Endodermal cell (in vitro differentiated cells): ENCODE measurements at regions not wholly inside any gene's neighbourhood (a gene's known extent, or its start where the extent isn't known, plus 50 kb on each side); places are given as distances from the start of the nearest gene placed in this dataset.

ENCODE experiments used
- DNase-seq: peaks from one replicate; pipeline ENCODE4 v3.0.0-alpha.2; 2017
- H3K27ac ChIP-seq: 2 replicates; pipeline ENCODE4 v1.5.1; 2013; ENCODE audit warnings: mild to moderate bottlenecking, low read depth, low read length, moderate library complexity
- H3K27me3 ChIP-seq: 2 replicates; pipeline ENCODE4 v1.6.1; 2013; ENCODE audit warnings: mild to moderate bottlenecking, low read length, moderate library complexity; ENCODE audit not compliant: insufficient read depth, control insufficient read depth, poor library complexity, severe bottlenecking
- H3K36me3 ChIP-seq: 2 replicates; pipeline ENCODE4 v1.7.0; 2013; ENCODE audit warnings: mild to moderate bottlenecking, low read length, moderate library complexity; ENCODE audit not compliant: control insufficient read depth, insufficient read depth
- H3K4me1 ChIP-seq: one replicate; pipeline ENCODE4 v1.7.0; 2013; ENCODE audit warnings: low read length; ENCODE audit not compliant: control insufficient read depth, insufficient read depth
- H3K4me3 ChIP-seq: 2 replicates; pipeline ENCODE4 v1.5.1; 2013; ENCODE audit warnings: mild to moderate bottlenecking, low read length, moderate library complexity
- H3K9ac ChIP-seq: 2 replicates; pipeline ENCODE4 v1.6.1; 2013; ENCODE audit warnings: mild to moderate bottlenecking, low read length, moderate library complexity; ENCODE audit not compliant: poor library complexity, severe bottlenecking; ENCODE audit errors: extremely low read depth
- H3K9me3 ChIP-seq: 2 replicates; pipeline ENCODE4 v1.6.1; 2013; ENCODE audit warnings: mild to moderate bottlenecking, low read length, moderate library complexity; ENCODE audit not compliant: control insufficient read depth
- H3K27ac Mint-ChIP-seq: 2 replicates; pipeline ENCODE4 v1.8.0; 2020; ENCODE audit warnings: mixed read lengths
- H3K27me3 Mint-ChIP-seq: 2 replicates; pipeline ENCODE4 v1.8.0; 2021; ENCODE audit warnings: mild to moderate bottlenecking, mixed read lengths; ENCODE audit not compliant: insufficient read depth
- H3K36me3 Mint-ChIP-seq: 2 replicates; pipeline ENCODE4 v1.8.0; 2020; ENCODE audit warnings: low read depth, mixed read lengths
- H3K4me1 Mint-ChIP-seq: 2 replicates; pipeline ENCODE4 v1.8.0; 2020; ENCODE audit warnings: mixed read lengths
- H3K4me3 Mint-ChIP-seq: 2 replicates; pipeline ENCODE4 v1.8.0; 2020; ENCODE audit warnings: mild to moderate bottlenecking, moderate library complexity, mixed read lengths
- H3K9me3 Mint-ChIP-seq: 2 replicates; pipeline ENCODE4 v1.8.0; 2020; ENCODE audit warnings: mild to moderate bottlenecking, mixed read lengths
- WGBS, 2 experiments: methylation state at CpG; one replicate each; pipeline versions ENCODE4 v1.1.5 to v1.1.7; 2013; ENCODE audit warnings: missing lambda C conversion rate in 2 of 2, mixed read lengths in 1 of 2; ENCODE audit not compliant: insufficient coverage in 1 of 2, insufficient read length in 1 of 2; 5-methylcytosine and 5-hydroxymethylcytosine counted together
- TF ChIP-seq, protein P1 (sequence below): fragments of 200-600 bp; sonication (generic); conservative IDR thresholded peaks from 2 replicates; pipeline ENCODE4 v1.5.0; 2021; ENCODE audit warnings: antibody characterized with exemption, mild to moderate bottlenecking

DNA sequence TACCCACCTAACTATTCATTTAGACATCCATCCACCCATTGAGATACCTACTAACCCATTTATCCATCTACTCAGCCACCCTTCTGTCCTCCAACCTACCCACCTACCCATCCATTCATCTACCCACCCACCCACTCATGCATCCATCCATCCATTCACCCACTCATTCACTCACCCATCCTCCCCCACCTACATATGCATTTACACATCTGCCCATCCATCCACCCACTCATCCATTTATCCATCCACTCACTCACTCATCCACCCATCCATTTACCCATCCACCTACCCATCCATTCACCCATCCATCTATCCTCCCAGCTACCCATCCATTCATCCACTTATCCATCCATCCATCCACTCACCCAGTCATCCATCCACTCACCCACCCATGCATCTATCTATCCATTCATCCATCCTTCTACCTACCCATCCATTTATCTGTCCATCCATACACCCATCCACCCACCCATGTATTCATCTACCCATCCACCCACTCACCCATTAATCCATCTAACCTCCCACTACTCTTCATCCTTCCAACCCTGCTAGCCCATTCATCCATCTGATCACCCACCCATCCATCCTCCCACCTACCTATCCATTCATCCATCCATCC lies 378.7 kb downstream of the CTTN start:
- Mint-ChIP-seq H3K4me3 (no peak overlapping the region), H3K27ac (no peak overlapping the region), H3K27me3 (no peaks in the 10 kb centered on the region), H3K4me1 (peaks cover 4% of the 10 kb centered on the region), H3K36me3 (peaks cover 1% of the 10 kb centered on the region), H3K9me3 (peaks cover 16% of the 10 kb centered on the region)
- TF ChIP-seq, protein P1, sequence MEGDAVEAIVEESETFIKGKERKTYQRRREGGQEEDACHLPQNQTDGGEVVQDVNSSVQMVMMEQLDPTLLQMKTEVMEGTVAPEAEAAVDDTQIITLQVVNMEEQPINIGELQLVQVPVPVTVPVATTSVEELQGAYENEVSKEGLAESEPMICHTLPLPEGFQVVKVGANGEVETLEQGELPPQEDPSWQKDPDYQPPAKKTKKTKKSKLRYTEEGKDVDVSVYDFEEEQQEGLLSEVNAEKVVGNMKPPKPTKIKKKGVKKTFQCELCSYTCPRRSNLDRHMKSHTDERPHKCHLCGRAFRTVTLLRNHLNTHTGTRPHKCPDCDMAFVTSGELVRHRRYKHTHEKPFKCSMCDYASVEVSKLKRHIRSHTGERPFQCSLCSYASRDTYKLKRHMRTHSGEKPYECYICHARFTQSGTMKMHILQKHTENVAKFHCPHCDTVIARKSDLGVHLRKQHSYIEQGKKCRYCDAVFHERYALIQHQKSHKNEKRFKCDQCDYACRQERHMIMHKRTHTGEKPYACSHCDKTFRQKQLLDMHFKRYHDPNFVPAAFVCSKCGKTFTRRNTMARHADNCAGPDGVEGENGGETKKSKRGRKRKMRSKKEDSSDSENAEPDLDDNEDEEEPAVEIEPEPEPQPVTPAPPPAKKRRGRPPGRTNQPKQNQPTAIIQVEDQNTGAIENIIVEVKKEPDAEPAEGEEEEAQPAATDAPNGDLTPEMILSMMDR, result no peak
- no peak for DNase-seq
- H3K27ac ChIP-seq, result no peak overlapping the region
- H3K9ac ChIP-seq, result no peak overlapping the region
- H3K4me1 ChIP-seq, result no peaks in the 10 kb centered on the region
- H3K27me3 ChIP-seq, result no peaks in the 10 kb centered on the region
- H3K4me3 ChIP-seq, result no peak overlapping the region
- no peaks in the 10 kb centered on the region for H3K36me3 ChIP-seq
- peaks cover 5% of the 10 kb centered on the region for H3K9me3 ChIP-seq

DNA sequence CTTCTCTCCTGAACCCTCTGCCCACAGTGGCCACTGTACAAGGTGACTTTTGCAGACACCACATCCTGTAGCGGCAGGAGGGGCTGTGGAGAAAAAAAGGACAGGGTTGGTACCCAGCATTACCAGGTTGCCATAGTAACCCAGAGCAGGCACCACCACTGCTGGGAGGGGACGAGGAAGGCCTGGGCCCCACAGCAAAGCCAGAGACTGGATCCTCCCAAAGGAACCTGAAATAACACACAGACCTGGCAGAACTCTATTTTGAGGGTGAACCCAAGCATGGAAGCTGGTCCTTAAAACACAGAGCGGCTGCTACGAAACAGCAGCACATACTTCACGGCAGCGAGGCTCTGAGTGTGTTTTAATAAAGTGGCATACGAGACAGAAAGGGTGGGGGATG lies 380.6 kb downstream of the CTTN start:
- H3K27ac Mint-ChIP-seq, result no peak overlapping the region
- no peaks in the 10 kb centered on the region for H3K27me3 ChIP-seq
- no peaks in the 10 kb centered on the region for H3K4me1 ChIP-seq
- H3K9ac ChIP-seq, result no peak overlapping the region
- peaks cover 8% of the 10 kb centered on the region for H3K9me3 Mint-ChIP-seq
- peaks cover 3% of the 10 kb centered on the region for H3K9me3 ChIP-seq
- no peak for DNase-seq
- no peak overlapping the region for H3K4me3 ChIP-seq
- H3K36me3 Mint-ChIP-seq, result peaks cover 1% of the 10 kb centered on the region
- TF ChIP-seq, protein P1, result no peak
- H3K4me1 Mint-ChIP-seq, result no peaks in the 10 kb centered on the region
- no peaks in the 10 kb centered on the region for H3K36me3 ChIP-seq
- H3K27ac ChIP-seq, result no peak overlapping the region
- WGBS, 2 experiments, result 92% methylated on average over 6 to 7 of the region's 7 CpGs
- H3K27me3 Mint-ChIP-seq, result no peaks in the 10 kb centered on the region
- H3K4me3 Mint-ChIP-seq, result no peak overlapping the region

DNA sequence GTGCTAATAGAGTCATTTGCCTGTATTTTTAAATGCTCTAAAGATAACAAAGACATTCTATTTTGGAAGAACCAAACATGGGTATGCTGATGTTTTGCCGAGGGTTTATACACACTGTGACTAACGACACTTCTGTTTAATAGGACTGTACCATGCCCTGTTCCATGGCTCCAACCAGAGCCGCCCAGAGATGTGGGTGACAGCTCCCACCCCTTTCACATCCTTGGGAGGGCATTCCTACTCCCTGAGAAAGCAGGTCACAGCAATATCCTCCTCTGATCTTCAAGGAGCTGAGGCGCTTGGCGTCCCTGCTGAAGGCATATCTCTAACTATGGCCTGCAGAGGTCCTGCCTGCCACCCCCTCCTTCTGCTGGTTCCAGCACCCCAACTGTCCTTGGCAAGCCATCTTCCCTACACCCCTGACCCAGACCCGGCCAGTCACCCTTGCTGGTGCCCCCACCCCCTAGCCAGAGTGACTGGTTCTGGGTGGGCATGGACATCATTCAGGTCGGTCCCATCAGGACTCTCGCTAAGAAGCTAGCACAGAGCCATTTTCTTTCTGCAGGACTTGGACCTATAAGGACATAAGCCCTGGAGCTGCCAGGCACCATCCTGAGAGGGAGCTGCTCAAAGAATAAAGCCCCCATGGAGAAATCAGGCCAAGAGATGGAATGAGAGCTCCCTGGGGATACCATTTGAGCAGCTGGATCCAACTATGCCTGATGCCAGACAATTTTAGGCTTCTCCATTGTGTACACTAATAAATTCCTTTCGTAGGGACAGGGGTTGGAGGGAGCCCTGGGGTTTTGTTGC lies 381.3 kb downstream of the CTTN start:
- no peaks in the 10 kb centered on the region for H3K27me3 ChIP-seq

More for the DNA sequence above, 381.3 kb downstream of the CTTN start:
- no peaks in the 10 kb centered on the region for H3K27me3 Mint-ChIP-seq
- no peaks in the 10 kb centered on the region for H3K36me3 ChIP-seq
- no peaks in the 10 kb centered on the region for H3K36me3 Mint-ChIP-seq
- H3K4me1 ChIP-seq, result no peaks in the 10 kb centered on the region
- peaks cover 1% of the 10 kb centered on the region for H3K9me3 Mint-ChIP-seq
- TF ChIP-seq, protein P1, result no peak
- H3K27ac Mint-ChIP-seq, result no peak overlapping the region
- H3K4me3 Mint-ChIP-seq, result no peak overlapping the region
- no peaks in the 10 kb centered on the region for H3K9me3 ChIP-seq
- no peak overlapping the region for H3K9ac ChIP-seq
- no peak for DNase-seq
- no peak overlapping the region for H3K27ac ChIP-seq
- no peaks in the 10 kb centered on the region for H3K4me1 Mint-ChIP-seq
- H3K4me3 ChIP-seq, result no peak overlapping the region
- 90 to 96% methylated on average over 7 to 9 of the region's 9 CpGs for WGBS, 2 experiments
